HepG2 (cell line): ENCODE measurements at regions not wholly inside any gene's neighbourhood (a gene's known extent, or its start where the extent isn't known, plus 50 kb on each side); places are given as distances from the start of the nearest gene placed in this dataset.

ENCODE experiments used
- ARID4A ChIP-seq: sonication (generic); formaldehyde crosslinking; IDR thresholded peaks from 2 replicates; pipeline ENCODE4 v1.5.0; 2020; ENCODE audit warnings: mild to moderate bottlenecking, missing genetic modification reagents, borderline replicate concordance
- ERF ChIP-seq: IDR thresholded peaks from 2 replicates; pipeline ENCODE4 v1.6.1; 2018; ENCODE audit warnings: missing biosample characterization, missing genetic modification reagents
- FOSL2 ChIP-seq: sonication (generic); formaldehyde crosslinking; IDR thresholded peaks from 2 replicates; pipeline ENCODE4 v1.4.0; 2020; ENCODE audit warnings: missing genetic modification reagents
- PPARG ChIP-seq: conservative IDR thresholded peaks from 2 replicates; pipeline ENCODE4 v1.6.1; 2016; ENCODE audit warnings: missing biosample characterization, missing genetic modification reagents
- TSC22D2 ChIP-seq: sonication (generic); formaldehyde crosslinking; IDR thresholded peaks from 2 replicates; pipeline ENCODE4 v1.5.1; 2020; ENCODE audit warnings: missing genetic modification reagents, mild to moderate bottlenecking, borderline replicate concordance
- ZBTB40 ChIP-seq, 2 experiments: fragments of 450-650 bp in 1 of 2; sonication (generic) in 1 of 2; formaldehyde crosslinking in 1 of 2; IDR thresholded peaks; 2 replicates each; pipeline versions ENCODE4 v1.6.1 to v1.8.0; 2016 to 2022; ENCODE audit warnings: antibody characterized with exemption in 1 of 2, mild to moderate bottlenecking in 1 of 2, missing genetic modification reagents in 1 of 2
- ZFP90 ChIP-seq: sonication (generic); formaldehyde crosslinking; IDR thresholded peaks from 2 replicates; pipeline ENCODE4 v1.8.0; 2022; ENCODE audit warnings: missing genetic modification reagents, mild to moderate bottlenecking, inconsistent platforms, borderline replicate concordance
- ZMYM4 ChIP-seq: sonication (generic); formaldehyde crosslinking; IDR thresholded peaks from 2 replicates; pipeline ENCODE4 v1.8.1; 2023; ENCODE audit warnings: mild to moderate bottlenecking, missing genetic modification reagents
- ZNF232 ChIP-seq: sonication (generic); formaldehyde crosslinking; IDR thresholded peaks from 2 replicates; pipeline ENCODE4 v1.4.0; 2020; ENCODE audit warnings: missing genetic modification reagents, borderline replicate concordance
- ZNF331 ChIP-seq: sonication (generic); formaldehyde crosslinking; IDR thresholded peaks from 2 replicates; pipeline ENCODE4 v1.4.0; 2020; ENCODE audit warnings: missing genetic modification reagents
- ZNF441 ChIP-seq: sonication (generic); formaldehyde crosslinking; IDR thresholded peaks from 2 replicates; pipeline ENCODE4 v1.7.0; 2021; ENCODE audit warnings: missing genetic modification reagents, borderline replicate concordance
- ZNF557 ChIP-seq: sonication (generic); formaldehyde crosslinking; IDR thresholded peaks from 2 replicates; pipeline ENCODE4 v1.4.0; 2020; ENCODE audit warnings: missing genetic modification reagents
- ZNF644 ChIP-seq: IDR thresholded peaks from 2 replicates; pipeline ENCODE4 v1.6.1; 2016; ENCODE audit warnings: low read depth
- ZNF670 ChIP-seq: sonication (generic); formaldehyde crosslinking; IDR thresholded peaks from 2 replicates; pipeline ENCODE4 v1.8.0; 2022; ENCODE audit warnings: mild to moderate bottlenecking, missing genetic modification reagents, borderline replicate concordance
- ZNF709 ChIP-seq: sonication (generic); formaldehyde crosslinking; IDR thresholded peaks from 2 replicates; pipeline ENCODE4 v1.5.0; 2020; ENCODE audit warnings: mild to moderate bottlenecking, missing genetic modification reagents
- ZNF737 ChIP-seq: sonication (generic); formaldehyde crosslinking; IDR thresholded peaks from 2 replicates; pipeline ENCODE4 v1.5.0; 2020; ENCODE audit warnings: missing genetic modification reagents, mild to moderate bottlenecking, borderline replicate concordance
- ZNF772 ChIP-seq: sonication (generic); formaldehyde crosslinking; IDR thresholded peaks from 2 replicates; pipeline ENCODE4 v1.5.0; 2020; ENCODE audit warnings: mild to moderate bottlenecking, missing genetic modification reagents

- TF ChIP-seq ZBTB40 (IDR thresholded peaks at IDR 0.05) (no peak), ZBTB40 (CRISPR knock-in tag; IDR thresholded peaks at IDR 0.05) (no peak), FOSL2 (CRISPR knock-in tag) (peak; percentile 86), ZNF670 (CRISPR knock-in tag) (no peak), TSC22D2 (CRISPR knock-in tag) (peak; percentile 47; the same call in 1 of the 2 replicates), ZNF644 (CRISPR knock-in tag) (peak; percentile 44; the same call in 1 of the 2 replicates), ZNF709 (CRISPR knock-in tag) (no peak), ZMYM4 (CRISPR knock-in tag) (no peak), ZNF737 (CRISPR knock-in tag) (no peak), ZNF331 (CRISPR knock-in tag) (0 out of 2 replicates have a peak, but pooled peaks have one; percentile 41), ZNF772 (CRISPR knock-in tag) (0 out of 2 replicates have a peak, but pooled peaks have one; percentile 28), ZNF232 (CRISPR knock-in tag) (no peak), ARID4A (no peak), ERF (CRISPR knock-in tag) (0 out of 2 replicates have a peak, but pooled peaks have one; percentile 46), ZNF557 (no peak), PPARG (CRISPR knock-in tag) (0 out of 2 replicates have a peak, but pooled peaks have one; percentile 36), ZNF441 (CRISPR knock-in tag) (no peak), ZFP90 (CRISPR knock-in tag) (no peak)
Measured at GRCh38 chr6:53437557-53438202, 88.9 kb upstream of the ELOVL5 start (continued).
